GM21390 (cell line): ENCODE measurements at regions not wholly inside any gene's neighbourhood (a gene's known extent, or its start where the extent isn't known, plus 50 kb on each side); places are given as distances from the start of the nearest gene placed in this dataset.

ENCODE experiments used
- ATAC-seq: cut with Tn5 transposase; IDR thresholded peaks from one replicate; pipeline ENCODE4 v1.9.1; 2021; ENCODE audit not compliant: unreplicated experiment

DNA sequence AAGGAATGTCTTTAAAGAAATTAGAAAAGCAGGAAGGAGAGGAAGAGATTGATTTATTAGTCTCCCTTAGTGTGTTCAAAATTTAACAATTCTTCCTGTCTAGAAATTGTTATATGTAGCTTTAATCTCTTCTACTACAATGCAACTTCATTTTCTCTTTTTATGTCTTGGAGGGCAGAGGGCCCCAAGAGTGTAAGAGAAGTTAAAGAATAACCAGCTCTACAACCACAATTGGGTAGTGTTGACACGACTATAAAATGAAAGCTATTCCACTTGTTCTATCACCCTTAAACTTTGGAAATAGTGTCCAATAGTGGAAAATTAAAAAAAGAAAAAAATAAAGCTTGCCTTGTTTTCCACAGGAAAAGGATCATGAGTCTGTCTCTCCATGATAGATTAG lies 82.6 kb upstream of the DPYD start:
- ATAC-seq = no peak

DNA sequence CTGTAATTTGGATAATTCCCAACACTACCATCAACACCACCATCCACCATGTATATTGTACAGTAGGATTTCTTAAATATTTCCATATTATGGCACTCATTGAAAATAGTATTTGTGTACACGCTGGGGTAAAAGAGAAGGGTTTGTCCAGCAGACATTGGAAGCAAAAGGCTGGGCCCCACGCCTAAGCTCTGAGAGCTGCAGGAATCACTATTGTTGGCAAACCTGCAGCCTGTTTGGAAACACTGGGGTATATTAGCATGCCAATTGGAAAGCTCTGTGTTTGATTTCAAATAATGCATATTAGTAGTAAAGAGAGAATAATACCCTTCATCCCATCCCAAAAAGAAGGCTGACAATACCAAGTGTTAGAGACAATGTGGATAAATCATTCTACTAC lies 81.5 kb upstream of the DPYD start:
- ATAC-seq = no peak

DNA sequence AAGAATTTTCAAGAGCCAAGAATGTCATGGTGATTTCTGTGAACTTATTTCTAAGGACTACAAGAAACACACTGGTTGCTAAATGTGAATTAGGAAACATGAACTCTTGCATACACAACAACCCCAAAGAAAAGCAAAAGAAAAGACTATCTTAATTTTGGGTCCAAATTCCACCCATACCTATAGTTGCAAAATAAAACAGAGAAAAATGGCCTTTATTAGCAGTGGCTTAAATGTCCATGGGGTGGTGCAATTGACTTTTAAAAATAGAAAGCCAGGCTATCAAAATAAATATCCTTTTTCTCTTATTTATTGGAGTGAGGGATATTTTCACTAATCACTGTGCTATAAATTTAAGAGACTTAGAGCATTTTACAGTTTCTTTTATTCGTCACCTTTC lies 80.9 kb upstream of the DPYD start:
- no peak for ATAC-seq

DNA sequence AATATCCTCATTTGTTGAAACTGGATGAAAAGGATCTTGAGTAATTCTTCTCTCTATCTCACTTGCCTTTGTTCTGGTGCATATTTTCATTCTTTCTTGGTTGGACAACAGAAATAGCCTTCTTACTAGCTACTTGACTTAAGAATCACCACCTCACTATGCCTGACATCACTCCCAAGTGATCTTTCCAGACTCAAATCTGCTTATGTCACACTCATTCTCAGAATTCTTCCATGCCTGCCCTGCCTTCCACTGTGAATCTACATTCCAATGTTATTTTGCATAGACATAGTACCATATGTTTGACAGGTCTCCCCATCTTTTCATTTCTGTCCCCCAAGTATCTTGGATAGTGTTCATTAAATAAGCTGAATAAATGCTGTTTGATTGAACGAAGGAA lies 78.5 kb upstream of the DPYD start:
- ATAC-seq = no peak

DNA sequence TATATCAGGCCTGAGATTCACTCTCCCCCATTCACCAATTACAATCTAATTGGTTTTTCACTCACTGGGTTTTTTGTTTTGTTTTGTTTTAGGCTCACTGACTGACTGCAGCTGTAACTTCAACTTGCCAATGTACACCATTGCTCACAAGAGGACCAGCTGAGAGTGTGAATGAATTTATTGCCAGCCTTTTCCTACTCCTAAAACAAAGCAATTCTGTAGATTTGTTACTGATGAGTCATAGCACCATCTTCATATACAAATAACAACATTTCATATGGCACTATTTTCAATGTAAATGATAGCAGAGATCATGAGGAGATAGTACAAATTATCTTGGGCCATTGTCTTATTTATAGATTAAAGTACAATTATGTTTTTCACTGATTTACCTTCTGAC lies 76.0 kb upstream of the DPYD start:
- no peak for ATAC-seq

DNA sequence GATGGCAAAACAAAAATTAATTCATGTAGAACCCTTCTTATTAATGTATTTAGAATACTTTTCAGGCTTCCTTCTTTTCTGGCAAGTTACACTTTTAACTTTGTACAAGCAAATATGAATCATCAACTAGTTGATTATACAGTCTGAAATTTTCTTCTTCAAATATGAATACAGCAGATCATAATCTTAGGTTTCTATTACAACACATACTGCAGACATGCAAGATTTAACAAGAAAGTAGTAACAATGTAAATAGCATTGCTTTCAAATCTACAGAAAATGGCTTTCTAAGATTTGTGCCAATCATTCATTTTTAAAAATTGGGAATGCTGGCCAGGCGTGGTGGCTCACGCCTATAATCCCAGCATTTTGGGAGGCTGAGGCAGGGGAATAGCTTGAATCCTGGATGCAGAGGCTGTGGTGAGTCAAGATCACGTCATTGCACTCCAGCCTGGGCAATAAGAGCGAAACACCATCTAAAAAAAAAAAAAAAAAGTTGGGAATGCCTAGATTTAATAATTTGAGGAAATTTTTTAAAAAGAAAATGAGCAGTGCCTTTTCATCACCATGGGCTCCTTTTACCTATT lies 68.4 kb upstream of the DPYD start:
- no peak for ATAC-seq

DNA sequence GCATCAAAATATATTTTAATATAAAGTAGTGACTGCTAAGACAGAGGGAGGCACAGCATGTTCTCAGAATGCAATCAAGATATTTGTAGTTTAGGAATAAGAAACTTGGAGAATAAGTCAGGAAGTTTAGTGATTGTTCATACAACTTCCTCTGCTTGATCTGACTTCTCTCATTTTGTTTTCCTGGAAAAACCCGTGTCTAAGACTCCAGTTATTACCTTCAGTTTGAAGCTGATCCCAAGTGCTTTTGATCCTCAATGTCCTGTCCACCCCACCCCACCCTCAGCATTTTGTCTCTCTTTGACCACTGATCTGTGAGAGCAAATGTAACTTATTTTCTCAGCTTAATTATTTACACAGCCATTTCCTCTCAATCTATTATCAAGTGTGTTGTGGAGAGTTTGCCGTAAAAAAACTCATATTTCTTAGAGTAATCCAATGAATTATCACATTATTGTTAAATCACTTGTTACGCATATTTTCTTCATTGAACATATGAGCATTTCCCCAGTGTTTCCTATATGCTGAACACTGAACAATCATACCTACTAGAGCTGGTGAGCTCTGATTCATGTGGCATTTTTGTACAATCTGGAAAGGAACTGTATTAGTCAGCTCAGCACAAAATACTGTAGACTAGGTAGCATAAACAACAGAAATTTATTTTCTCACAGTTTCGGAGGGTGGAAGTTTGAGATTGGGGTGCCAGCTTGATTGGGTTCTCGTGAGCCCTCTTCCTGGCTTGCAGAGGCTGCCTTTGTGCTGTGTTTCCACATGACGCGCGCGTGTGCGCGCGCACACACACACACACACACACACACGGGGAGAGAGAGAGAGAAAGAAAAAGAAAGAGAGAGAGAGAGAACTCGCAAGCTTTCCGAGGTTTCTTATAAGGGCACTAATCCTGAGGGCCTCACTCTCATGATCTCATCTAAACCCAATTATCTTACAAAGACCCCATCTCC lies 65.5 kb upstream of the DPYD start:
- ATAC-seq = no peak

DNA sequence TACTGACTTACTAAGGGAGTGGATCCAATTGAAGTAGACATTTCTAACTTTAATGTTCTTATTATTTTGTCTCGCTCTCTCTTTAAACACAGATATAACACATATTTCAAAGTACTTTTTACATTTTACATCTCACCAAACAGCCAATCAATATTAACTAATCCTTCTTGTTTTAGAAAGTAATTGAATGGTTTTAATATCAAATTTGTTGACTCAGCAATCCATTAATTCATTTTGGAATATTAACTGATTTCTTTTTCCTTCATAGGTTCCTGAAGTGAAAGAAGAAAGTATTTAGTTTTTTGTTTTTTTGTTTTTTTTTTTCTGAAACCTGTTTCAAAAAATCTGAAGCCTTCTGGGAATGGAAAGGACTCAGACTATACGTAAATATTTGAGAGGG lies 62.3 kb upstream of the DPYD start:
- no peak for ATAC-seq

DNA sequence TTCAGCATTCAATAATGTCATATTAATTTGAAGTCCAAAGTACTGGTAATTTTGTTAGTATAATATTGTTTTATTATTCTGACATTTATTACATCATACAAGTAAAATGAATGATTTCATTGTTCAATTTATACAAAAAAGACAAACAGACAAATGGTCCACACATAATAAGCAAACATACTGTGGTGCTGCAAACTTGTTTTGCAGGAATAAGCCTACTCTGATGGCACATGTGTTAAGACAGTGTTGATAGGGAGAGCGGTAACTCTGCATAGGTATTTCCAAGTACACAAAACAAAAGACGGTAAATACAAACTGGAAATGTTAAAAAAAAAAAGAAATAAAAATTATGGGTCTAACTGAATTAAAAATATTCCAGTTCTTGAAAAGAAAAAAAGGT lies 59.7 kb upstream of the DPYD start:
- ATAC-seq = no peak

DNA sequence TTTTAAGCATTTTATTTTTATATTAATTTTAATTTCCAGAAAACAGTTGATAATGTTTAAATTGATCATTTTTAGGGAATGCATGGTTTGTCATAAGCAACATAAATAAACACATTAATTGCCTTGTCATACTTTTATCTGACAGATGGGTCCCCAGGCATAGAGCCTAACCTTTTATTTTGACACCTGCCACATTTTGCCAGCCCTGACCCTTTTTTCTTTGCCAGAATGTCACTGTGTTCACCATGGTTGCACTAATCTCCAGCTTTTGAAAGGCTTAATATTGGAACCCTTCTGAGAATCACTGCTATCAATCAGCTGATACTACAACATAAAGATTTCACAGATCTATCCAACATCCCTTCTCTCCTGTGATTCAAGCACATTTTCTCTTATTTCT lies 56.0 kb upstream of the DPYD start:
- ATAC-seq = no peak
